HTR-8/SVneo (cell line): ENCODE measurements at regions not wholly inside any gene's neighbourhood (a gene's known extent, or its start where the extent isn't known, plus 50 kb on each side); places are given as distances from the start of the nearest gene placed in this dataset.
"Not testable (repeated sequence)": the region's sequence is repeated elsewhere in the genome, so short reads cannot be mapped to it uniquely, and the experiment has no call there.

Source experiments
- DNase-seq: peaks from one replicate; pipeline ENCODE4 v3.0.0; 2011; ENCODE audit warnings: low spot score, mixed read lengths; ENCODE audit not compliant: insufficient read length
- FAIRE-seq: peaks from 2 replicates; lab custom pipeline; 2011; peaks lifted over from hg19 to GRCh38; lab: Jason Lieb, UNC

DNA sequence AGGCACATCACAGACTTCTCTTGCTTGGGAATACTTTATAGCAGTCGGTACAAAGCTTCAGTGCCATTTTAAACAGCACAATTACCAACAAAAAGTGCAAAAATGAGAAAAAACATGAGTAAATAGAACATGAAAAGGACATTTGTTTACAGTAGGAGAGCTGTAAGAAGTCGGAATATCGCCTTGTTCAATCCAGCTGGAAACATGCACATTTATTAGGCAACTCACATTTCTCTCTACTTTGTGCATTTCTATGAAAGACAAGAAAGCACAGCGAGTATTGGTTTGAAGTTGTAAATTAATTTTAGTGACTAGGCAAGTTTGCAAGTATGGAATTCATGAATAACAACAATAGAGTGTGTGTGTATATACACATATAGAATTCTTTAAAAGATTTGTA is 484.7 kb downstream of the DACH1 start:
- DNase-seq (no peak), FAIRE-seq (no peak)

DNA sequence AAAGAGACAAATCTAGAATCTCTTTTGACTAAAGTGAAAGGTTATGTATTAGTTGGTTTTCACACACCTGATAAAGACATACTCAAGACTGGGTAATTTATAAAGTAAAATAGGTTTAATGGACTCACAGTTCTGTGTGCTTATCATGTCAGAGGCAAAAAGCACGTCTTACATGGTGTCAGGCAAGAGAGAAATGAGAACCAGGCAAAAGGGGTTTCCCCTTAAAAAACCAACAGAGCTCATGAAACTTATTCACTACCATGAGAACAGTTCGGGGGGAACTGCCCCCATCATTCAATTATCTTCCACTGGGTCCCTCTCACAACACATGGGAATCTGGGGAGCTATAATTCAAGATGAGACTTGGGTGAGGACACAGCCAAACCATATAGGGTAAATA is 486.8 kb downstream of the DACH1 start:
- no peak for DNase-seq
- no peak for FAIRE-seq

DNA sequence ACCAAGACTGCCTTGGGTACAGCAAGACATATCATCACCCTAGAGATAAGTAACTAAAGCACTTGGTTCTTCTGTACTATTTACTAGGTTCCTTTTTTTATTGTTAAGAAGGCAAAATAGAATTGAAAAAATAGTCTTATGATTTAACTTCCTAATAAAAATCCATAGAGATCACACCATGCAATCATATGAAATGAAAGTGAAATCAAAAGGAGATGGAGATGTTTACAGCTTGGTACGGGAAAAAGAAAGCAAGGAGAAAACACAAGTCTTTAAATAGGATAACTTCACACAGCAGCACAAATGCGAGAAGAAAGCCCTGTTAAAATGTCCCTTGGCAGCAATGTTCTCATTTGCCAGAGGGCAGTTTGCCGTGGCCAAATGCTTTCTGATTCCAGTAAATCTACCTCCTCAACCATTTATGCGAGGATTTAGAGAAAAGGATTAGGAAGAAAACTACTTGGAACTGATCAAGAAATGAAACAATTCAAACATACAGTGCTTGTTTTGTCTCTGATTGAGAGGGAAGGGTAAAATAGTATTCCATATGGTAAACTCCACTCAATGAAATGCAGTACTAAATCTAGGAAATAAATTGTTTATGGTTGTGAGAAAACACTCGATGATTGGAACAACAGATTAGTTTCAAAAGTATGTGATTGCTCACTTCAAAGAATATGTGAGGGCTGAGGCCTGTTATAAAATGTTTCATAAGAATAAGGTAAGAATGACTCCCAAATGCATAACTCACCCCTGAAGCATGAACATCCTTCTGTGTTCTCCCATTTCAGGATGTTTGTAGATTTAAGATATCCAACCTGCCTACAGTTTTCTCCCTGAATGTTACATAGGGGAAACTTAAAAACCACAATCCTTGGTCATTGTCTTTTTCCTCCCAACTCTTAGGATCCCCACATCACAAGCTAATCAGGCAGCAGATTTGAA is 487.8 kb downstream of the DACH1 start:
- no peak for DNase-seq
- no peak for FAIRE-seq

DNA sequence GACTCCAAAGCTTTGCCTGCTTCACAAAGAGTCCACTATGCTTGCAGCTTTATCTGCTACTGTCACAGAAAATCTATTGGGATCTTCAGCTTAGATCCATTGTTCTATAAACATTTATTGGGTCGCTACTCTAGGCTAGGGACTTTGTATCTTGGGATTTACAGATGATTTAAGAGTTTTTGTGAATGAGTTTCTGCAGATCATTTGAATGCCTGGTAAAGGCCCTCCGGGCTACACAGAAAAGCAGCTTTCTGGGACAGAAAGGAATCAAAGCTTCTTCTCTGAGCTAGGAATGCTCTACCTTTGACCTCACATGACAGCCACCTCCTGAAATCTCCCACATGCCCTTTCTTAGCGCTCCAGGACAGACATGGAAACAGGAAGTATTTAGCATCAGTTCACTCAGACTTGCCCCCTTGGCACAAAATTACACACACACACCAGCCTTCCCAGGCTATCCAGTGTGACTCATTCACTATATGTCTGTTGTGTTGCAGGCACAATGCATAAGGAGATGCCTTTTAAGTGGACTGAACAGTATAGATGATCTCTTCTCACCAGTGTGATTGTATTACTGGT is 492.4 kb downstream of the DACH1 start:
- DNase-seq, result no peak
- no peak for FAIRE-seq

DNA sequence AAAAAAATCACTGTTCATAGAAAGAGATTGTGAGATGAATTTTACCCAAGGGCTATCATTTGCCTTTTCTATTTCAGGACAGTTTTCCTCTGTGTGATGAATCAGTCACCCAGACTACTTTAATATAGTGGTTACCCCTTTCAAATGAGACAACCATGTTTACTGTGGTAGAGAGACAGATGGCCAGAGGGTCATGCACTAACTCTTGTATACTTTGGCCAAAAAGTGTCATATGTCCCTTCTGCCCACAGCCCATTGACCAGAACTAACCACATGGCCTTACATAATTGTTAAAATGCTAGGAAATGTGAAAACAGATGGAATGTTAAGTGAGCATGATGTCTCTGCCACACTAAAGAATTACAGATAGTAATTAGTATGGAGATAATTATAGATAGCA is 498.7 kb downstream of the DACH1 start:
- FAIRE-seq (no peak), DNase-seq (no peak)

DNA sequence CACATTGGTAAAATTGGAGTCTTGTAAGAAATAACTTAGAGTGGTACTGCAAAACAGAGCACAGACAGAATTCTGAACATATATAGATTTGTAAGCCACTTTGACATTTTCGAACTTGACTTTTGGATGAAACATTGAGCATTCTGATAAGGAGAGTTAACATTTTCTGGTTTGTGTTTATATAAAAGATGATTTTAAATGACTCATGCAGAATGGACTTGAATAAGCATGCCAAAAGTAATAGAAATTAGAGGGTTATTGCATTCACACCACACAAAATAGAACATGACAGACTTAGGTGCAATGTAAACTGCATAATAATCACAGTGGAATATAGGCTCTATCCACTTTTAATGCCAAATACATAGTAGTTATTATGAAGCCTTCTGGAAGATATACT is 507.0 kb downstream of the DACH1 start:
- FAIRE-seq, result no peak
- no peak for DNase-seq

DNA sequence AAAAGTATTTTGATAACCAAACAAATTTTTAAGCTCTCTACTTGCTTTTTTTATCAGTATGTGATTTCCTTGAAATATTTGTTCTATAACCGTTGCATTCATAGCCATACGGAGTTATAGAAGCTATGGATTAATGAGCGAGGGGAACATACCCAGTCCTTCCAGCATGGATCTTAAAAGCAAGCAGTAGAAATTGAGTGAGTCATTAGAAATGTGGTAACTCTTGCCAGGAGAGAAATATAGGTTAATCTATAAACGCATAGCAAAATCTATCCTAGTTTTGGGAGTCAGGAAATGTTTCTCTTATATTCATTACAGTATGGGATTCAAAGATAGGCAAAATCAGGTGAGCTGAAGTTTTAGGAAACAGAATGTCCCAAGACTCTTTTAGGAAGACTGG is 507.4 kb downstream of the DACH1 start:
- FAIRE-seq (no peak), DNase-seq (no peak)

DNA sequence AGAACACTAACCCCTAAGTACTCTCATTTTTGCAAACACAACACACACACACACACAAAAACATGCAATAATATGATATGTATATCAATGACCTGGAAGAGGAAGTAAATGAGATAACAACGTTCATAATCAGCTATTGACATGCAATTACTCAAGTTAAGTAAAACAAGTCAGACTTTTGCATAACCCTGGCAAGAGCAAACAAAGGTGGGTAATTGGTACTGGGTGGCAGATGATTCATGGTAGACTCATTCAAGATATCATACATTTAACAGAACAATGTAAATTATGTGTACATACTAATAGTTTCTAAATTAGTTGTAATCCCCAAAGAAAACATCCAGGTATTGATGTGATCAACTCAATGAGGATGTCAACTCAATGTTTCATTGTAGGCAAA is 508.8 kb downstream of the DACH1 start:
- no peak for FAIRE-seq
- DNase-seq, result no peak

DNA sequence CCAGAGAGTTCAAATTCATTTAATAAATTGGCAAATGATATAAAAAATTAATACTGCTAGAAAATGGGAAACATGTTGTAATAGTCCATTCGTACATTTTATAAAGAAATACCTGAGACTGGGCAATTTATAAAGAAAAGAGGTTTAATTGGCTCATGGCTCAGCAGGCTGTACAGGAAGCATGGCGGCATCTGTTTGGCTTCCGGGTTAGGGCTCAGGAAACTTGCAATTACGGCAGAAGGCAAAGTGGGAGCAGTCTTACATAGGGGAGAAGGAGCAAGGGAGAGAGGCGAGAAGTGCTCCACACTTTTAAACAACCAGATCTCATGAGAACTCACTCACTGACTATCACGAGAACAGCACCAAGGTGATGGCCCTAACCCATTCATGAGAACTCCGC is 512.0 kb downstream of the DACH1 start:
- no peak for FAIRE-seq
- no peak for DNase-seq

DNA sequence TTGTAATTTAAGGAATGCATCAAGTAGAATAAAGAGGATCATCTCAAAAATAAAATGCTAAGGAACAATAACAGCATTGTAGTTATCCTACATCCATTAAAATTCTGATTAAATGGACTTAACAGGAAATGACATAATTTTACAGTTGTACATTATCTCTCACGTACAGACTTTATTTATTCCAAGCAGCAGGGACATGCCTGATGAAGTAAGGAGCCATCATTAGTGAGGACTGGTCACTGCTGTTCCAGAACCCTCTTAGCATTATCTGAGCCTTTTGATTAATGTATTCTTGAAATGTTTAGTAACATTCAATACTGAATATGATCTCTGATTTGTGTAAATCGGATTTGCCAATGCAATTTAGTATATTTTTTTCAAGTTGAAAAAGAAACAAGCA is 516.1 kb downstream of the DACH1 start:
- DNase-seq (no peak), FAIRE-seq (no peak)

DNA sequence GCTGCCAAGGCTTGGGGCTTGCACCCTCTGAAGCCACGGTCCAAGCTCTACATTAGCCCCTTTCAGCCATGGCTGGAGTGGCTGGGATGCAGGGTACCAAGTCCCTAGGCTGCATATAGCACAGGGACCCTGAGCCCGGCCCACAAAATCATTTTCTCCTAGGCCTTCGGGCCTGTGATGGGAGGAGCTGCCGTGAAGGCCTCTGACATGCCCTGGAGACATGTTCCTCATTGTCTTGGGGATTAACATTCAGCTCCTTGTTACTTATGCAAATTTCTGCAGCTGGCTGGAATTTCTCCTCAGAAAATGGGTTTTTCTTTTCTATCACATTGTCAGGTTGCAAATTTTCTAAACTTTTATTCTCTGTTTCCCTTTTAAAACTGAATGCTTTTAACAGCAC is 521.1 kb downstream of the DACH1 start:
- DNase-seq, FAIRE-seq: not testable (repeated sequence)

DNA sequence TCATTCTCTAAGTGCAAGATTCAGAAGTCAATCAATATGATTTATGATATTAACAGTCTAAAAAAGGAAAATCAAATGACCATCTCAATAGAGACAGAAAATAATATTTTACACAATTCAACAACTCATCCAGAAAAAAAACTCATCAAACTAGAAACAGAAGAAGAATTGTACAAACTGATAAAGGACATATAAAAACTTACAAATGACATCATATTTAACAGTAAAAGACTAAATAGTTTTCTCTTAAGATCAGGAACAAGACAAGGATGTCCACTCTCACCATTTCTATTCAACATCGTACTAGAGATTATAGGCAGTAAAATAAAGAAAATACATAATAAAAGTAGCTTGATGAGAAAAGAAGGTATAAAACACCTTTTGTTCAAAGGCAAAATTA is 527.3 kb downstream of the DACH1 start:
- FAIRE-seq (no peak), DNase-seq (no peak)

DNA sequence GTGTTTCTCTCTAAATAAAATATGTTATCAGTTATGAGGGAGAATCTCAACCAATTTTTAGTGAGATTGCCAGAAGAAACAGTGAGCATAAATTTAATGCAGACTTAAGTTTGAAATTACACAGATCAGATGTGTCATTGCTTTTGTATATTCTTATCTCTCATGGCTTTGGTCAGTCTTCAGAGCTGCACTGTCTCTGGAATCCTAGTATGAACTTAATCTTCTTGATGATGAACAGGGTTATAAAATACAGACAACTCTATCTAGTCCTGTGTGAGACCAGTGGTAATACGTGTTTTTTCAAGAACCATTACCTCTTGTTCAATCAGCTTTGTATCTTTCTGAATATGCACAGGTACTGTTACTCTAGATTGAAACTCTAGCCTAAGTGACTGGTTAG is 528.0 kb downstream of the DACH1 start:
- no peak for DNase-seq
- no peak for FAIRE-seq

DNA sequence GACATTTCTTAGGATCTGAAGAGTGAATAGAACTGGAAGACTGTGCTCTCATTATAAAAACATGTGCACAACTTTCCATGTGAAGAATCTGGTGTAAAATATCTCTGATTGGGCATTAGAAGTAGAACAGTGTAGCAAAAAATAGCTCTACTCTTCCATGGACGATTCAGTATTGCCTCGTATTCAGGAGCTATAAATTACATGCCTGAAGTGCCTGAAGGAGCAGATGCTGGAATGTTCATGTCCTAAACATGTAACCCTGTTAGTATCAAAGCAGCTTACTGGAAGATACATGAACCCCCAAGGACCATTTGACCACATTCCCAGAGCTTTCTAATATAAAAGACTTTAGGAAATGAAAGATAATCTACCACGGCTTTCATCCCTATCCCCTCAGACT is 528.9 kb downstream of the DACH1 start:
- DNase-seq, result no peak
- FAIRE-seq, result no peak

DNA sequence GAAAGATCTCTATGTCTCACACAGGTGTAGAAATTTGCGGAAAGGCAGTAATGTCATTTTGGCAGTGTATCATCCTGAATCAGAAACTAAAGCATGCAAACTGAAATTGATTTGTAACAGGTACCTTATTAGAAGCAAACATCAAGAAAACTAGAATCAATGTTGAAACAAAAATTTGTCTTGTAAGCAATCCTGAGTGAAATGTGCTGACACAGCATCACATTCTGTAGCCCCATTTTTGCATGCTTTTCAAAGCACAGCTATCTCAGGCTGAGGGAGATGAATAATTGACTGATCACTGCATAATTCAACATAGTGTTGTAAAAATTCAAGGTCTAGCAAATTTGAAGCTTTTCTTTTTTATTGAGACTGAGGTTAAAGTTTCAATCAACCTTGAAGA is 539.7 kb downstream of the DACH1 start:
- DNase-seq, result no peak

DNA sequence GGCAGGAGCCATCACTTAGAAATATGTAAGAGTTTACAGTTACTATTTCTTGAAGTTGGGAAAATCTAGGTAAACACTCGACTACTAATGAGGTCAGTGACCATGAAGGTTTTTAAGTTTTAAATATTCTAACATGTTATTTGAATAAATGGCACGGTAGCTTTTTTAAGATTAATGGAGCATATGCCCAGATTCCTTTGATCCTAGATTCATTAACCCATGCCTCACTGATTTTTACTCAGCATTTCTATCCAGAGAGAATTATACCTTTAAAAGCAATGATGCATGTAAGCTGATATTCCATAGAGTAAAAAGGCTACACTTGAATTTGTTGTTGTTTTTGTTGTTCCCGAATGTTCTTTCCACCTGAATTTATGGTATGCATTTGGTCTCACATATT is 541.4 kb downstream of the DACH1 start:
- no peak for FAIRE-seq

More for the DNA sequence above, 539.7 kb downstream of the DACH1 start:
- no peak for FAIRE-seq

DNA sequence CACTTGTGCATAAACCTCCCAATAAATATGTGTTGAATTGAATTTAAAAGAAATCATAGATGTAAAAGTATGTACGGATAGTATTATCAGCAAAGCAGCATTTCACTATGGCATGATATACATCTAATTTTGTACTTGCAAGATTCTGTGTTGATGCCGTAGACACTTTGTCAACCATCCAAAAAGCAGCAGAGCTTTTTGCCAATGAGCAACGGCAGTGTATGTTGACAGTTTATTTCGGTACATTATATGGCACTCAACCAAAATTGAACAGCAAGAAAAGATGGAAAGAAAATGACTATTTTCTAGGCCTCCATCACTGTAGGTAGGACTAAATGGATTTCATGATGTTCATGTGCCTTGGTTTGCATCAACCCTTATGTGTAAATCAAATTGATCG is 543.7 kb downstream of the DACH1 start:
- DNase-seq, result no peak

More for the DNA sequence above, 541.4 kb downstream of the DACH1 start:
- DNase-seq, result no peak

DNA sequence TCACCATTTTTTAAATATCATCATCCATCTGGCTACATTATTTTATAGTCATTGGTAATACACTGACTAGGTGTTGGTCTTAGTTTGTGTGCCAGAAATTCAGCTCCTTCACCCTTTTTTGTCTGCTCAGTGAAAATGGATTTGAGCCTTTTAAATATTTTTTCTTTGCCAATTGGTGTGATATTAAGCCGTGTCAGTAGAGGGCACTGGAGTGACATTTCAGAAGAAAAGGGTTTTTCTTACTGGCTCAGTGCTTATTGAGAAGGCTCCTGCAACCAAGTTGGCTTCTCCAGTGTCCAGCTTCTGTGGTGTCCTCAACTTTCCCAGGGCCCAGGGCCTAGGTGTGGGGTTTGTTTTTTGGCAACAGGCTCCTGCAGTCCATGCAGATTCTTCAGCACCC is 546.6 kb downstream of the DACH1 start:
- FAIRE-seq (no peak), DNase-seq (no peak)

More for the DNA sequence above, 543.7 kb downstream of the DACH1 start:
- FAIRE-seq, result no peak

DNA sequence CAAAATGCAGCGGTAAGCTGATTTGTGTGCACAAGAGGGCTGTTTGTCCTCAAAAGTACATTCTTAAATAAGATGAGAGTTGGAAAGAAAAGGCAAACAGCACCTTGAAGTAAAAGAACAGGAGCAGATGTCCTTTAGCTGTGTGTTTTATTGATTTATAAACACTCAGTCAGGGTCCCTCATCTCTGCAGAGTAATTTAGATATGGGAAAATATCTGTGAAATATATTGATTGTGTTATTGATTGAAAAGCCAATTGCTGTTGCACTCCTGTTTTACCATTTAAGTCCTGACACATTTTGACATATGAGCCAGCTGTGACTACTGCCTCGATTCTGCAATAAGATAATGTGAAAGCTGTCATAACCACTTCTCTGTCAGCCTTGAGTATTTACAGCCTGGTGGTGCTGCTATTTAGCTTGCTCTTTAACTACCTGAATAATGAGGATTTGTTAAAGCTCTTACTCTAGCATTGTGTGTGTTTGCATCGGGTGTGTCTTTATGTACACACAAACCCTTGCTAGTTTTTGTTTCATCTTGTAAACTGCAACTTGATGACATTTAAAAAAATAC is 550.1 kb downstream of the DACH1 start:
- no peak for DNase-seq
- FAIRE-seq, result no peak

DNA sequence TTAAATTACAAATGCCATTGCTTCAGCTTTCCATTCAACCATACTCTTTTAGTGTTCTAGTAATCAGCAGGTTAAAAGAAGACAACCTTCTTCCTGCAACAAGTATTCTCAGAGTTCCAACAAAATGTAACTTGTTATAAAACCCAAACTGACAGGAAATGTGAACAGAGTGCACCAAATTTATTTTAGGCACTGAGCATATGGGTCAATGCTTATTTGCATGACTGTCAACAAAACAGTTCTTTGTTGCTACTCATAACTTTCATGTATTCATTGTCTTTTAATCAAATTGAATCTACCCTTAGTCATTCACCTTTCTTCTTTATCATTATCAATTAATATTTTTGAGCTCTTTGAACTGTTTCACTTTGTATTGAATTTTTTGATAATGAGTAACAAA is 554.1 kb downstream of the DACH1 start:
- DNase-seq (no peak), FAIRE-seq (no peak)

DNA sequence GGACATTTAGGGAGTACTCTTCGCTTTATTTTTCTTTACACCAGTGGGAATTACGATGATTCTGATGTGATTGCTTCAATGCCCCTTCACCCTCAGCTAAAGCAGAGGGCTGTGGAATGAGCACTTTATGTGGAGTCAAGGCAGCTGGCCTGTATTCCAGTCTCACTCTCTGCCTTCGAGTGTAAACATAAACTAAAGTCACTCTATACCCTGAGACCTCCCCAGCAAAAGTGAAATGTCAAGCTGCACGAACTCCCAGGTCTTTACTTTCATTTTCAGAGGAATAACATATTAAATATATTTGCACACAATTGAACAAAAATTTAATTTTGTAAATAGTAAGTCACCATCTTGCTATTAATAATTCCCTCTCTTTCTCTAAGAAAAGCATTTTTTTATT is 557.1 kb downstream of the DACH1 start:
- no peak for DNase-seq
- no peak for FAIRE-seq
